Tibial nerve (tissue), 4 donors: ENCODE measurements at regions not wholly inside any gene's neighbourhood (a gene's known extent, or its start where the extent isn't known, plus 50 kb on each side); places are given as distances from the start of the nearest gene placed in this dataset.

Experiments used
- DNase-seq, 2 donors: peaks; one replicate each; pipeline ENCODE4 v3.0.0-alpha.2; 2019; ENCODE audit warnings: low spot score in 2 of 2
- H3K27ac ChIP-seq, 4 donors: fragments of 200-600 bp; sonication (generic) in 3 of 4; one replicate each; pipeline ENCODE4 v1.5.1; 2017 to 2019; ENCODE audit warnings: mild to moderate bottlenecking in 1 of 4
- H3K27me3 ChIP-seq, 2 donors: fragments of 200-600 bp; sonication (generic) in 1 of 2; one replicate each; pipeline versions ENCODE4 v1.5.1 to v1.6.0; 2017 to 2019
- H3K36me3 ChIP-seq, 3 donors: fragments of 200-600 bp; sonication (generic); one replicate each; pipeline ENCODE4 v1.5.1; 2018 to 2019
- H3K4me1 ChIP-seq, 4 donors: fragments of 200-600 bp; sonication (generic) in 3 of 4; one replicate each; pipeline ENCODE4 v1.5.1; 2017 to 2019
- H3K4me3 ChIP-seq, 4 donors: fragments of 200-600 bp; sonication (generic) in 3 of 4; one replicate each; pipeline ENCODE4 v1.5.1; 2017 to 2019; ENCODE audit warnings: mild to moderate bottlenecking in 1 of 4, moderate library complexity in 1 of 4
- H3K9me3 ChIP-seq, 4 donors: fragments of 200-600 bp; sonication (generic) in 3 of 4; one replicate each; pipeline ENCODE4 v1.5.1; 2017 to 2019
- EP300 ChIP-seq, 2 donors: sonication (generic); formaldehyde crosslinking; IDR thresholded peaks; one replicate each; pipeline ENCODE4 v1.6.1; 2017; ENCODE audit warnings: antibody characterized with exemption in 2 of 2, mild to moderate bottlenecking in 1 of 2
- POLR2A ChIP-seq, 2 donors: fragments of 450-650 bp; IDR thresholded peaks; one replicate each; pipeline ENCODE4 v1.6.1; 2017; ENCODE audit warnings: antibody characterized with exemption in 2 of 2, mild to moderate bottlenecking in 2 of 2, moderate library complexity in 2 of 2
- WGBS, 2 donors: methylation state at CpG; one replicate each; pipeline ENCODE4 v1.1.5; 2018; 5-methylcytosine and 5-hydroxymethylcytosine counted together
- TF ChIP-seq, protein P1 (sequence below), 5 experiments: fragments of 200-600 bp in 3 of 5; fragments of 450-650 bp in 2 of 5; sonication (generic) in 3 of 5; IDR thresholded peaks; one replicate each; pipeline ENCODE4 v1.5.1; 2016 to 2019; ENCODE audit warnings: antibody characterized with exemption in 5 of 5, mild to moderate bottlenecking in 3 of 5, moderate library complexity in 2 of 5

GRCh38 chr6:114435985-114436384, 93.2 kb upstream of the HS3ST5 start:
- Histone ChIP-seq H3K9me3 (no peaks in the 10 kb centered on the region), H3K4me3 (no peak overlapping the region), H3K4me1 (no peaks in the 10 kb centered on the region), H3K27me3 (no peaks in the 10 kb centered on the region), H3K36me3 (no peaks in the 10 kb centered on the region), H3K27ac (no peak overlapping the region)
- TF ChIP-seq, protein P1, sequence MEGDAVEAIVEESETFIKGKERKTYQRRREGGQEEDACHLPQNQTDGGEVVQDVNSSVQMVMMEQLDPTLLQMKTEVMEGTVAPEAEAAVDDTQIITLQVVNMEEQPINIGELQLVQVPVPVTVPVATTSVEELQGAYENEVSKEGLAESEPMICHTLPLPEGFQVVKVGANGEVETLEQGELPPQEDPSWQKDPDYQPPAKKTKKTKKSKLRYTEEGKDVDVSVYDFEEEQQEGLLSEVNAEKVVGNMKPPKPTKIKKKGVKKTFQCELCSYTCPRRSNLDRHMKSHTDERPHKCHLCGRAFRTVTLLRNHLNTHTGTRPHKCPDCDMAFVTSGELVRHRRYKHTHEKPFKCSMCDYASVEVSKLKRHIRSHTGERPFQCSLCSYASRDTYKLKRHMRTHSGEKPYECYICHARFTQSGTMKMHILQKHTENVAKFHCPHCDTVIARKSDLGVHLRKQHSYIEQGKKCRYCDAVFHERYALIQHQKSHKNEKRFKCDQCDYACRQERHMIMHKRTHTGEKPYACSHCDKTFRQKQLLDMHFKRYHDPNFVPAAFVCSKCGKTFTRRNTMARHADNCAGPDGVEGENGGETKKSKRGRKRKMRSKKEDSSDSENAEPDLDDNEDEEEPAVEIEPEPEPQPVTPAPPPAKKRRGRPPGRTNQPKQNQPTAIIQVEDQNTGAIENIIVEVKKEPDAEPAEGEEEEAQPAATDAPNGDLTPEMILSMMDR (IDR thresholded peaks at IDR 0.05): no peak
- TF ChIP-seq EP300 (IDR thresholded peaks at IDR 0.05) (no peak), POLR2A (IDR thresholded peaks at IDR 0.05) (no peak)
- no peak for DNase-seq

- no peaks in the 10 kb centered on the region for H3K9me3 ChIP-seq
- no peaks in the 10 kb centered on the region for H3K36me3 ChIP-seq
- H3K4me3 ChIP-seq: no peak overlapping the region
- H3K27ac ChIP-seq: no peak overlapping the region
- no peaks in the 10 kb centered on the region for H3K27me3 ChIP-seq
- WGBS, 2 donors: 26 to 58% methylated on average over 1 of the region's 1 CpG
- DNase-seq: no peak
- no peak for TF ChIP-seq EP300 (IDR thresholded peaks at IDR 0.05)
- TF ChIP-seq, protein P1 (IDR thresholded peaks at IDR 0.05): no peak
- no peak for TF ChIP-seq POLR2A (IDR thresholded peaks at IDR 0.05)
- H3K4me1 ChIP-seq: no peaks in the 10 kb centered on the region
Measured at GRCh38 chr6:114432400-114432799, 89.6 kb upstream of the HS3ST5 start.

- Histone ChIP-seq H3K9me3 (no peaks in the 10 kb centered on the region), H3K4me3 (no peak overlapping the region), H3K36me3 (no peaks in the 10 kb centered on the region), H3K27me3 (no peaks in the 10 kb centered on the region), H3K4me1 (no peaks in the 10 kb centered on the region), H3K27ac (no peak overlapping the region)
- no peak for DNase-seq
- TF ChIP-seq, protein P1 (IDR thresholded peaks at IDR 0.05): no peak
- no peak for TF ChIP-seq POLR2A (IDR thresholded peaks at IDR 0.05)
- no peak for TF ChIP-seq EP300 (IDR thresholded peaks at IDR 0.05)
- 89 to 92% methylated on average over 1 of the region's 1 CpG for WGBS, 2 donors
Measured at GRCh38 chr6:114431641-114432040, 88.8 kb upstream of the HS3ST5 start.

DNA sequence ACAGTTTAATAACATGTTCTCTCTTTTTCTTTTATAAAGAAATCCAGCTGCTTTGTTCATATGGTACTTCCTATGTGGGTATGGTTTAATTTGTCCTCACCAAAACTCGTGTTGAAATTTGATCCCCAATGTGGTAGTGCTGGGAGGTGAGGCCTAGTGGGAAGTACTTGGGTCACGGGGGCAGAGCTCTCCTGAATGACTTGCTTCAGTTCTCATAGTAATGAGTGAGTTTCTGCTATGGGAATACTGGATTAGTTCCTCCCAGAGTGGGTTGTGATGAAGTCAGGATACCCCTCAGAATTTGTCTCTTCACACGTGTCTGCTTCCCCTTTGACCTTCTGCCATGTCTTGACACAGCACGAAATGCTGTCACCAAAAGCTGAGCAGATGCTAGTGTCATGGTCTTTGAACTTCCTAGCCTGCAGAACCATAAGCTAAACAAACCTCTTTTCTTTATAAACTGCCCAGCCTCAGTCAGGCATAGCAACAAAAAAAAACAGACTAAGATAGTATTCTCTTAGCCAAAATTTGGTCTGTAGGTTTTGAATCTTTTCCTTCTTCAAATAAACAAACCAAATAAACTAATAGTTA, 87.8 kb upstream of the HS3ST5 start:
- no peaks in the 10 kb centered on the region for H3K4me1 ChIP-seq
- H3K36me3 ChIP-seq: no peaks in the 10 kb centered on the region
- DNase-seq: no peak
- H3K27me3 ChIP-seq: no peaks in the 10 kb centered on the region
- H3K4me3 ChIP-seq: no peak overlapping the region
- WGBS, 2 donors: 26 to 30% methylated on average over 4 of the region's 4 CpGs
- TF ChIP-seq, protein P1 (IDR thresholded peaks at IDR 0.05): no peak
- no peak for TF ChIP-seq POLR2A (IDR thresholded peaks at IDR 0.05)
- no peak for TF ChIP-seq EP300 (IDR thresholded peaks at IDR 0.05)
- no peak overlapping the region for H3K27ac ChIP-seq
- H3K9me3 ChIP-seq: no peaks in the 10 kb centered on the region

DNA sequence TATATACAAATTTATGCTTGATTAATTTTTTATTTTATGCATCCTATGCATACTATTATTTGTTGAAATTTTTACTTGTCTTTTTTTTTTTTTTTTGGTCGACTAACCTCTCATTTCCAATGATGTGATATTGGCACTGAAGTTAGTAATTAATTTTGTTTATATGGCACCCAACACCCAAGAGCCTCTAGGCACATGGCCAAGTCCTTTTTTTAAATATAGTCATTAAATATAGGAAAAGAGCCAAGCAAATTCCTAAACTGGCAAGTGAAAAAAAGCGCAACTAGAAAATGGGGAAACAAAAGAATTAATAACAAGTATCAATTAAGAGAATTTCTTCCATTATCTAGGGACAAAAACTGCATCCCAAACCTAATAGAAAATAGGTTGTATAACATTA, 85.5 kb upstream of the HS3ST5 start:
- Histone ChIP-seq H3K9me3 (no peaks in the 10 kb centered on the region), H3K4me1 (no peaks in the 10 kb centered on the region), H3K36me3 (no peaks in the 10 kb centered on the region), H3K4me3 (no peak overlapping the region), H3K27me3 (no peaks in the 10 kb centered on the region), H3K27ac (no peak overlapping the region)
- no peak for DNase-seq
- 69 to 72% methylated on average over 2 of the region's 2 CpGs for WGBS, 2 donors
- TF ChIP-seq EP300 (IDR thresholded peaks at IDR 0.05) (no peak), POLR2A (IDR thresholded peaks at IDR 0.05) (no peak)
- TF ChIP-seq, protein P1 (IDR thresholded peaks at IDR 0.05): no peak
